KBM-7 (cell line): ENCODE measurements at regions not wholly inside any gene's neighbourhood (a gene's known extent, or its start where the extent isn't known, plus 50 kb on each side); places are given as distances from the start of the nearest gene placed in this dataset.
A peak's percentile ranks its signal among the peaks of the same experiment; 100 is the strongest.

Experiments used
- DNase-seq: peaks from one replicate; pipeline ENCODE4 v3.0.0-alpha.2; 2015
- in situ Hi-C: fragments of 300-500 bp; cut with MboI; formaldehyde crosslinking; loops from 2 replicates; pipeline ENCODE4 v1.14.3; 2020; ENCODE audit warnings: low sequenced_read_pairs, low pct_unique_long_range_greater_than_20kb, mixed read lengths

GRCh38 chr18:26708806-26709716 lies 156.4 kb downstream of the AQP4 start:
- in situ Hi-C loops: no loop called here
- DNase-seq: no peak

GRCh38 chr18:26706911-26707351 lies 158.6 kb downstream of the AQP4 start:
- in situ Hi-C loops: no loop called here
- DNase-seq: no peak

- DNase-seq: no peak
- in situ Hi-C loops: no loop called here
Measured at GRCh38 chr18:26705757-26706156, 157.4 kb upstream of the KCTD1 start.

GRCh38 chr18:26703170-26703930 lies 155.0 kb upstream of the KCTD1 start:
- no peak for DNase-seq
- in situ Hi-C loops: no loop called here

- DNase-seq: peak; percentile 30
- in situ Hi-C loops: no loop called here
Measured at GRCh38 chr18:26702086-26702485, 153.7 kb upstream of the KCTD1 start.

GRCh38 chr18:26700728-26701127 lies 152.4 kb upstream of the KCTD1 start:
- DNase-seq: no peak
- in situ Hi-C loops: no loop called here

GRCh38 chr18:26700201-26700600 lies 151.8 kb upstream of the KCTD1 start:
- no peak for DNase-seq
- in situ Hi-C loops: no loop called here

- in situ Hi-C loops: no loop called here
- DNase-seq: no peak
Measured at GRCh38 chr18:26697186-26697884, 149.0 kb upstream of the KCTD1 start.

- no peak for DNase-seq
- in situ Hi-C loops: no loop called here
Measured at GRCh38 chr18:26696786-26697185, 148.4 kb upstream of the KCTD1 start.

- DNase-seq: no peak
- in situ Hi-C loops: no loop called here
Measured at GRCh38 chr18:26696308-26696707, 148.0 kb upstream of the KCTD1 start.

GRCh38 chr18:26689226-26689879 lies 141.0 kb upstream of the KCTD1 start:
- in situ Hi-C loops: no loop called here
- DNase-seq: no peak

- DNase-seq: no peak
- in situ Hi-C loops: no loop called here
Measured at GRCh38 chr18:26686532-26686931, 138.2 kb upstream of the KCTD1 start.

GRCh38 chr18:26685438-26686157 lies 137.2 kb upstream of the KCTD1 start:
- DNase-seq: no peak
- in situ Hi-C loops: no loop called here

- no peak for DNase-seq
- in situ Hi-C loops: no loop called here
Measured at GRCh38 chr18:26677957-26678356, 129.6 kb upstream of the KCTD1 start.

- no peak for DNase-seq
- in situ Hi-C loops: no loop called here
Measured at GRCh38 chr18:26667046-26667445, 118.7 kb upstream of the KCTD1 start.

- no peak for DNase-seq
- in situ Hi-C loops: no loop called here
Measured at GRCh38 chr18:26662996-26663395, 114.6 kb upstream of the KCTD1 start.

GRCh38 chr18:26657631-26658581 lies 109.6 kb upstream of the KCTD1 start:
- DNase-seq: no peak
- in situ Hi-C loops: no loop called here
